HG03066 (cell line): ENCODE measurements at regions not wholly inside any gene's neighbourhood (a gene's known extent, or its start where the extent isn't known, plus 50 kb on each side); places are given as distances from the start of the nearest gene placed in this dataset.

ENCODE experiments used
- ATAC-seq: cut with Tn5 transposase; IDR thresholded peaks from one replicate; pipeline ENCODE4 v1.9.1; 2021; ENCODE audit warnings: low read depth; ENCODE audit not compliant: unreplicated experiment

DNA sequence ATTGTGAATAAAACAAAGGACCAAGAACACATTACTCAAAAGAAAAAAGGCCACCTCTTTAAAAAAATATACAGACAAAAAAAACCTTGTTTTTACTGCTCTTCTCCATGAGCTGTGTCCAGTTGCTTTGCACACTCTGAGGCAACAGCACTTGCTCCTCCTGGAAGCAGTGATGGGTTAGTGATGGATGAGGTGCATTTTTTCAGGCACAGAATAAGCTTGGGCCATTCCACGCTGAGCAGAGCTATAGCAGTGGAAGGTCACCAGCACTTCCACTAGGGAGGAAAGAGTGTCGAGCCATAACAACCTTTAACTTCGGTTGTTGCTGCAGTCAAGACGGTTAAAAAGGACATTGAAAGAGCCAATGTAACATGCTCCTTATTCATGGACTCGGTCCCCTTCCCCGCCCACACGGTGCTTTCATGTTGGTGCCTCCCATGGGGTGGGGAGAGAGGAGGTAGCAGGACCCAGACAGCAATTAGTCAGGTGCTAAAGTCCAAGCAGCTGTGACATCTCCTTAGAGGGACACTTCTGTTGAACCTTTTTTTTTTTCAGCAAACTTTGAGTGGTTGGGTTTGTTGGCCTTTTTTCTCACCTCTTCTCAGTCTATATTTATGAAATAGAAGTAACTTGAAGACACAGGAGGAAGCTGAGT lies 136.5 kb upstream of the ADARB2 start:
- ATAC-seq = no peak

GRCh38 chr10:1872151-1872726 lies 134.9 kb upstream of the ADARB2 start:
- no peak for ATAC-seq

GRCh38 chr10:1870491-1870890 lies 133.2 kb upstream of the ADARB2 start:
- ATAC-seq = no peak

- ATAC-seq = no peak
These were observed 132.5 kb upstream of the ADARB2 start for GRCh38 chr10:1869861-1870260.

- no peak for ATAC-seq
These were observed 123.0 kb upstream of the ADARB2 start for GRCh38 chr10:1860351-1860750.

DNA sequence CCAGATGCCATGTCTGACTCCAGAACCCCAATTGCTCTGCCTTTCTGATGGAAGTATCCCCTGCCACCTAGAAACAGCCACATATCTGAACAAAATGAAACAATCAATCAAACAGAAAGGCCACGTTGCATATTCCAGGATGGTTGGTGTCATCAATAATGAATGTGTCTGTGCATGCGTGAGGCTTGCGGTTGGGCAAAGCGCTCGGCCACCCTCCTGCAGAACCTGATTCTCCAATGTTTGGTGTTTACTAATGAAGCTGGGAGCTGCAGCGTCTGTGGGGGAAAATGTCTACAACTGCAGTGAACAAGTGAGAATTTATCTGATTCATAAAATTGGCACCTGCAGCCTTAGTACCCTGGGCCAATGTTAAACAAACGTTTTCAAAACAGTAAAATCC lies 121.2 kb upstream of the ADARB2 start:
- ATAC-seq = no peak

DNA sequence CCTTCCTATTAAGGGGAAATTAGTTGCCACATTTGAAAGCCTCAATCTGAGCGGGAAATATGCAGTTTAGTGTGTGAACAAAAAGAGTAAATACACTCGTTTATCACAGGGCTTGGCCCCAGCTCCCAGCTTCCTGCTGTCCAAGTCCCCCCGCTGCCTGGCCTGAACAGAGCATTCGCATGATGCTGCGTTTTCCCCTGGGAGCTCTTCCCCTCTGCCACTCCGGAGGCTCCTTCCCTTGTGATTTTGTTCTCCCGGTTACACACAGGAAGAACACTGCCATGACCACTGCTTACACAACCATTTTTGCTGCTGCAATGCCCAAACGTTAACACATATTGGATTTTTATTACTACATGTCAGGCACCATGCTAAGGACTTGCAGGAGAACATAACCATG lies 120.7 kb upstream of the ADARB2 start:
- no peak for ATAC-seq

GRCh38 chr10:1855911-1856310 lies 118.6 kb upstream of the ADARB2 start:
- ATAC-seq = no peak

DNA sequence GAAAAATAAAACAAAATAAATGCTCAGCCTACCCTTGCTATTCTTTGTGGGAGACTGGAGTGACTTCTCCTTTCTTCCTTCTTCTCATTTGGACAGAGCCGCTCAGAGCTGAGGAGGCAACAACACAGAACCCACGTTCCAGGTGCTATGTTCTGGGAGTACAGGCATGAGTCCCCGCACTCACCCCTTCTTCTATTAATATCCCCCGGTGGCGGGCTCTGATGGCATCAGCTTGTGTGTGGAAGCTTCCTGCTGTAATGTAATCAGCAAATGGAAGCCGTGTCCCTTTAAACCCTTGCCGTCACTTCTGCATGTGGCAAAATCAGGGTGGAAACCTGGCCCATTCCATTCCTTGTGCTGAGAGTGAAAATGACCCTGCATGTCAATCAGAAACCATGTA lies 116.9 kb upstream of the ADARB2 start:
- ATAC-seq = no peak

DNA sequence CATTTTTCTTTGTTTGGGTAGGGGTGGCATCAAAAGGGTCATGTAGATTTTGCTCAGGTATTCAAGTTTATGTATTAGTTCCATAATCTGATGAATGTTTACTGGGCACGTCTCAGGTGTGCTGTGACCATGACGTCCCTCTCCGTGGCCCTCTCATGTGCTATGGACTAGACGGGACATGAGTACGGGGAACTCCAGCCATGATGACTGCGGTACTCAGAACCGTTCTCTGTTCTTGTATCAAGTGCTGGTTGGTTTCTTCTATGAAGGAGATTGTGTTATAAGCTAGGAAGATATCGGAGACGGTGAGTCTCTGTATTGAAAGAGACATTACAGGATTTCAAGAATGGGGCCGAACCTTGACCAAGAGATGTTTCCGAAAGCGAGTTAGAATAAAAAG lies 116.5 kb upstream of the ADARB2 start:
- ATAC-seq = no peak

DNA sequence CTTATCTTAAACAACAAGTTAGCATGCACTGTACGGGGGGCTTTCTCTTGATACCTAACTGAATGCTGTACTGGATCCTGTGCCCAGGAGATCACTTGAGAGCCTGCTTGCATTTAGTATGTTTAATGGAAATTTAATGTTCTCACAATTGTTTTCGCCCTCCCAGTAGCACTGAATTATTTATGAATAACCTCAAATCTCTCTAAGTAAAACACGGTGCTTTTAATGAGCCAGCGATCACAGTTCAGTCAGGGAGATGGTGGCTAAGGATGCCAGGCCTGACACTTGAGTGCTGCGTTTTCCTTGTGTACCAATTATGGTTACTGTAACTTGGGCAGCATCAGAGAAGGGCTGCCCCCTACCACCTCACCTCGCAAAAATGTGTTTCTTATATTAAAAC lies 115.5 kb upstream of the ADARB2 start:
- no peak for ATAC-seq

- no peak for ATAC-seq
These were observed 114.4 kb upstream of the ADARB2 start for GRCh38 chr10:1851762-1852161.

GRCh38 chr10:1850971-1851527 lies 113.7 kb upstream of the ADARB2 start:
- ATAC-seq = no peak

GRCh38 chr10:1847361-1847760 lies 110.0 kb upstream of the ADARB2 start:
- no peak for ATAC-seq

GRCh38 chr10:1846032-1846431 lies 108.7 kb upstream of the ADARB2 start:
- ATAC-seq = no peak

DNA sequence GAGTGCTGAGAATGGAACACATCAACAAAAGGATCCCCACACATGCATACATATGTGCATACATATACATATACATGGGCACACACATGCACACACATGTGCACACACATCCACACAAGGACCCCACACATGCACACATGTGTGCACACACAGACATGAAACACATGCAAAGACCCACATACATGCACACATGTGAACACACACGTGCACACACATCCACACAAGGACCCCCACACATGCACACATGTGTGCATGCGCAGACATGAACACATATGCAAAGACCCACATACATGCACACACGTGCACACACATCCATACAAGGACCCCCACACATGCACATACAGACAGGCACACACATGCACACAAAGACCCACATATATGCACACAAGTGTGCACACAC lies 104.4 kb upstream of the ADARB2 start:
- no peak for ATAC-seq

DNA sequence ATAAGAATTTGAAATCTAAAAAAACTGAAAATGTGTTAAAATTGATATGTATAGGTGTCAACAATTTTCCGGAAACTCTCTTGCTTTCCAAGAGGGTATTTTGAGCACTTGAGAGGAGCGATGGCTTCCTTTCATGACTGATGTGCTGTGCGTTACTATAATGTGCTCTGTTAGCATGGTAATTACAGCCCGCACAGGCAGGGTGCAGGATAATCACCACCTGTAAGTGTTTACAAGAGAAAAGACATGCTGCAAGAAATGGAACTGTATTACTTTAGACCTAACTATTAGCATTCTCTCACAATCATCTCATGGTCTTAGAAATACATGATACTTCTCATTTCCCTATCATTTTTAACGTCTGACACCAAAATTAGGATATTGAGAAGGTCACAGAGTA lies 92.4 kb upstream of the ADARB2 start:
- ATAC-seq = no peak

DNA sequence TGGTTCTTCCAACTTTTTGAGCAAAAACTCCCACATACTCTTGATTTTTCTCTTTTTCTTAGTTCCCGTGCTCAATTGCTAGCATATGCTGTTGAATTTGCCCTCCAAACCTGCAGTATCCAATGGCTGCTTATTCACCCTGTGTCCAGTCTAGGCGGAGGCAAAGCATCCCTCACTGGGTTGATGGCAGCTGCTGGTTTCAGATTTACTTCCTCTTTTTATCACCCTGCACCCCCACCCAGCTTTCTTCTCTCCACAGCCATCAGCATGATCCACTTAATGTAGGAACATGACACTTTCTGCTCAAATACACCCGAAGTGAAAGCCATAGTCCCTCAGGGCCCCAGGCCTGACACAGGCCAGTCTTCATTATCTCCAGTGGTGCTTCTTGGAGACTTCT lies 87.6 kb upstream of the ADARB2 start:
- ATAC-seq = no peak

- ATAC-seq = no peak
These were observed 77.2 kb upstream of the ADARB2 start for GRCh38 chr10:1814556-1814955.

DNA sequence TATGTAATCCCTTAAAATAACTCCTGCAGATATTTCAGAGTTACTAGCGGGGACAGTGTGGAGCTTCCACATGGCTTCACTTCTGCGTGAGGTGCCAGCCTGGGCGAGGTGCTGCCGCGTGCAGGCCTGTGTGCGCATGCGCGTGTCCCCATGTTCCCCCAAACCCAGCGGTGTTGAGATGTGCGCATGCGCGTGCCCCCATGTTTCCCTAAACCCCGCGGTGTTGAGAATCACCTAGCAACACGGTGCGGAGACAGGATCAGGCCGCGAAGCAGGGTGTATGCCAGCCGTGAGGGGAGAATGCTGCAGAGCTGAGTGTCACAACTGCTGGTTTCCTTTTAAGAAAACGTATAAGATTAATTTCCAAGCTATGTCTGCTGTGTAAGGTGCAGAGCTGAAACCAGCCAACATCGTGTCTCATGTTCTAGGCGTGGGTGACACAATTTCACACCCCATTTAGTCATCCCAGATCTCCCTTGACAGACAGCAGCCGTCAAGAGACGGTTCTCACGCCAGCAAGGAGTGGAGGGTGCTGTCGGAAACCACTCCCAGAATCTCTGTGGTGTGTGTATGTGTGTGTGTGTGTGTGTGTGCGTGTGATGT lies 71.9 kb upstream of the ADARB2 start:
- ATAC-seq = no peak

DNA sequence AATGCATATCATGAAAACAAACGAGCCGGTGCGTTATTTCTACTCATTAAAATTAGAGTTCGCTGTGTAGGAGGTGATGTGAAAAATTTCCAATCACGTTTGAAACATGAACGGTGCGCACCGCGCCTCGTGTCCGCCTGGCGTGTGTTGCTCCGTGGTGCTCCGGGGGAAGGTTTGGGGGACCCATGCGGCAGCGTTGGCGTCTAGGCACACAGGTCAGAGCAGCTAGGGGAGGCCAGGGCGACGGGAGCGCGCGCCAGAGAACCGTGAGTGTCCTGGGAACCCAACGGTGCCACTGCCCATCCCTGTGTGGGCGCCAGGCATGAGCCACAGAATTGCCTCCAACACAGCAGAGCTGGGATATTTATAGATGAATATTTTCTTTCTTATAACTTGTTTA lies 70.6 kb upstream of the ADARB2 start:
- ATAC-seq = no peak

DNA sequence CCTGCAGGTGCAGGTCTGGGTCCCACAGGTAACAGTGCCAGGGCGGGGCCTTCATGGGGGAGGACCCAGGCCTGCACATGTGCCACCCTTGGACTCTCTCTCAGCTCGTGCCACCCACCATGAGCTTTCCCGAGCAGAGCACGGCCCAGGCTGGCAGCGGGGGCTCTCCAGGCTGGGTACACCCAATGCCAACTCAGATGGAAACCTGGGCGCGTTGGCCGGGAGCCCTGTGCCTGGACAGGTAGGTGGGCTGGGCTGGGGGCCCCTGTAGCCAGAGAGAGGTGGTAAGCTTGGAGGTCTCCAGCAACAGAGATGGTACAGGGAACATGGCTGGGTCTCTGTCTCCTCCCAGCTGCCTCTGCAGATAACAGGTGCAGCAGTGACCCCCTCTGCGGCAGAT lies 69.9 kb upstream of the ADARB2 start:
- no peak for ATAC-seq
